GM18502 (cell line): ENCODE measurements at regions not wholly inside any gene's neighbourhood (a gene's known extent, or its start where the extent isn't known, plus 50 kb on each side); places are given as distances from the start of the nearest gene placed in this dataset.

Experiments used
- ATAC-seq: cut with Tn5 transposase; IDR thresholded peaks from one replicate; pipeline ENCODE4 v1.9.1; 2021; ENCODE audit warnings: mild to moderate bottlenecking; ENCODE audit not compliant: unreplicated experiment, poor library complexity

DNA sequence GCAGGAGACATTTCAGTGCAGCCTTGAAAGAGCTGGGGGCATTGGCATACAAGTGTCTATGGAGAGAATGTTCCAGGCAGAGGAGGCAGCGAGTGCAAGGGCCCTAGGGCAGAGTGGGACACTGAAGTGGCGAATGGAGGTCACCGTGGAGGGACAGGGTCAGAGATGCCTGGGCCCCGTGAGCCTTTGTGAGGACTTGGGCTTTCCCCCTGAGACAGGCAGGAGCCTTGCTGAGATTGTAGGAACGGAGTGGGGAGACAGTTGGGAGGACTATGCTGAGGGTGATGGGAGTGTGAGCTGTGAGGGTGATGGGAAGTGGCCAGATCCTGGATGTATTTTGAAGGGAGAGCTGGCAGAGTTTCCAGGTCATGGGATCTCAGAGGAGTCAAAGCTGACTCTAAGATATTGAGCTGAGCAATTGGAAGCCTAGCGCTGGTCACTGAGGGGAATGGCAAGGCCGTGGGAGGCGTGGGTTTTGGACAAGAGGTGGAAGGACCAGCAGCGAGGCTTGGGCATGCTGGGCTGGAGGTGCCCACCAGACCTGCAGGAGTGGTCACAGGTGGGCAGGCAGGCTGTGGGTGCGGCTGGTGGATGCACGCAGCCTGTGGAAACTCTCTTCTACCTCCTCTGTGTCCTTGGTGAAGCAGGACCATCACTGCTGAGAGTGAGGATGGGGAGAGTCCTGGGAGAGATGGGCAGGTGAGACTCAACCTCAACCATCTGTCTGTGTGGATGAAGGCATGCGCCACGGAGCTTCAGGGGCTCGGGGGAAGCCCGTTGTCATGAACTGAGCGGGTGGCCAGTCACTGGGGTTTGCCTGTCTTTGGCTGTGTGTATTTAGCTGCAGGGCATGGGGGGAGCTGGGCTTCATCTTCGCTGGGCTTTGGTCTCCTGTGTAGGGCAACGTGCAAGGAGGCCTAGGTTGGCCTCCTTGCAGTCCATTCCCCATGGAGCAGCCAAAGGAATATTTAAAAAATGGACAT, 241.2 kb upstream of the HS6ST1 start:
- no peak for ATAC-seq

DNA sequence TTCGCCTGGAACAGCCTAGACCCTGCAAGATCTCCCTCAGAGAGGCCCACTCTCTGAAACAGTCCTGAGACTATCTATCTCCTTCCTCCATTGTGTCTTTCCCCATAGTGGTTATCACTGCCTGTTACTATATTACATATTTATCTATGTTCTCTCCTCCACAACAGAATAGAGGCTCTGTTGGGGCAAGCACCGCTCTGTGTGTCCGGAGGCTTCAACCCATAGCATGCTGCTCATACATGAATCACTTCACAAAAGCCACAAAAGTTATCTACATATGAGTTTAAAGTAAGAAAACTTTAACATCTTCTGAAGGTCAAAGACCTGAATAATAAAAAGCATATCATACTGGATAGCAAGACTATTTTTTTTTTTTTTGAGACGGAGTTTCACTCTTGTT, 242.1 kb upstream of the HS6ST1 start:
- no peak for ATAC-seq

DNA sequence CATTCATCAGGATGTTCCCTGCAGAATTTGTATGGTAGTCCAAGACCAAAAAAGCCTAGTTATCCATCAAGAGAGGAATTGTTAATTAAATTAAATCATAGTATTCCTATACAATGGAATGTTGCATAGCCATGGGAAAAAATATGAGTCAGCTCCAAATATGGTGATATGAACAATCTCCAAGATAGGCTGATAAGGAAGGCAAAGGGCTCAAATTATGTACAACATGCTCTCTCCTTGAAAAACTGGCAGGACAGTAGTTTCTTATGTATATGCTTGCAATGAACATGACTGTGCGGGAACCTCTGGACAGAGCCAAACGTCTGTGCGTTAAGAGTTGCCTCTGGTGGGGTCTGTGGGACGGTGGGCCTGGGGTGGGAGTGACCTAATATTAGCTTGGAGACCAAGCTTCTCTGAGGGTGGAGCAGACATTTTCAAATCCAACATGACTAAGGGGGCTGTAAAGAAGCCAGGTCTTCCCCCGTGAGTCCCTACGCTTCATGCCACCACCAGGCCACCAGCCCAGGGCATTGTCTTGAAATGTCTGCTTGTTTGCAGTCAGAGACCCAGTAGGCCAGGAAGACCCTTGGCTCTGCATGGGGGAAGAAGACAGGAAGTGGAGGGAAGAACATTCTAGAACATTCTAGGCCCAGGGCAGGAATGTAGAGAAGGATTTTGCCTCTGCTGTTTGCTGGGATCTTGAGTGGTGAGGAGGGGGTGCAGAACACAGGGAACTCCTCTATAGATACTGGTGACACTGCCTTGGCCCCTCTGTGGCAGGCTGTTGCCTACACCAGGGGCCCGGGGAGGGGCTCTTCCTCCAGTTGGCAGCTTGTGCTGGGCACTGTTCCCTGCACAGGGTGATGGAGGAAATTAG, 244.0 kb upstream of the HS6ST1 start:
- no peak for ATAC-seq

DNA sequence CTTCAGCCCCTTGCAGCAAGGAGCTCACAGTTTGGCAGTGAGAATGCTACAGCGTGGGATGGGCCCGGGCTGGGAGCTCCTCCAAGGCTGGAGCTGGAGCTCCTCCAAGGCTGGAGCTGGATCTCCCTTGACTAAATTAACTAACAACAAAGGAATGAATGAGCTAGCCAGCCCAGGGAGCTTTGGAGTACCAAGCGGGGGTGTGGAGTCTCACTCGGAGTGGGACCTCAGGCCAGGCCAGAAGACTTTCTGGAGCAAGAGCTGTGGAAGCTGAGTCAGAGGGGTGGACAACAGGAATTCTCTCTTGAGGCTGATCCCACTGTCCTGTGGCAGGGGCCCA, 244.7 kb upstream of the HS6ST1 start:
- ATAC-seq: no peak

DNA sequence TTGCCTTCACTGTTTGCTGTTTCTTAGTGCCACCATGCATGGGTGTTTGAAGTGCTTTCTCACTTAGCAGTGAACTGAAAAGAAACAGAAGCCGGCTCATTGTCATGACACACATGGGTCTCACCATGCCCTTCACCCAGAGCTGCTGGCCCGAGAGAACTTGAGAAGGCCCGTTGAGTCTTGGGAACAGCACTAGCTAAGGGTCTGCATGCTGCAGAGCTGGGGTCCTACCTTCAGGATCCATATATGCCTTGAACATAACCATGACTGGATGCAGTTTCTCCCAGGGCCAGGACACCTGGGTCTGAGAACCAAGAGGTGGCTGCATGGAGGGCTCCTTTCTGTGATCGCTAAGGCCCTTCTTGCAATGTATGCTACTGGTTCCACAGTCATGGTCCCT, 245.5 kb upstream of the HS6ST1 start:
- ATAC-seq: no peak

DNA sequence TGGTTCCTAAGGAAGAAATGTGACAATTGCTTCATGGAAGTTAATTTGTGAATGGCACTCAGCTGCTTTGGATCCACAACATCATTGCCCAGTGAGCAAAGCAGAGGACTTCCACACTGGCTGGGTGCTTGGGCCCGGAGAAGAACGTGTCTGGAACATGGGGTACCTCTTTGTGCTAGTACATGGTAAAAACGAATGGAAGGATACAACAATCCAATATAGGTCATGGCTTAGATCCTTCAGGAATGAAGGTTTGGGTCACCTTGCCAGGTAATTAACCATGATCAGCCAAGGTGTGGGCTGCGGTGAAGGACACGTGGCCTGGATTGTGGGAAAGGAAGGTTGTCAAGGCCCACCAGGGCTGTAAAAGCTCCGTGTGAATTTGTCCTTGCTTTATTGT, 245.9 kb upstream of the HS6ST1 start:
- ATAC-seq: no peak

DNA sequence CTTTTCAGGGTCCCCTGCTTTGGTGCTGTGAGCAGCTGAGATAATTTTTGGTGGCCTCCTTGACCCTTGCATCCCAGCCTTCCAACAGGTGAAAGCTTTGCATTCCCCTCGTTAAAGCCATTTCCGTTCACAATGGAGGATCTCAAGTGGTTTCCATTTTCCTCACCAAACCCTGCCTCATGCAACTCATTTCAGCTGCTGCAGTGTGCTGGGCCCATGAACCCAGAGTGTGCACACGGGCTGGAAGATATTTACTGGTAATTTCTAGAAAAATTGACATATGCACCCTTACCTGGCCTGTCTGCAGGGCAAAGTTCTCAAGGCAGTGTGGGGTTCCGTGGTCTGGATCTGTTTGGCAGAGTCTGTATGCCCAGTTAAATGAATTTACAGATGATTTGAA, 246.8 kb upstream of the HS6ST1 start:
- no peak for ATAC-seq

DNA sequence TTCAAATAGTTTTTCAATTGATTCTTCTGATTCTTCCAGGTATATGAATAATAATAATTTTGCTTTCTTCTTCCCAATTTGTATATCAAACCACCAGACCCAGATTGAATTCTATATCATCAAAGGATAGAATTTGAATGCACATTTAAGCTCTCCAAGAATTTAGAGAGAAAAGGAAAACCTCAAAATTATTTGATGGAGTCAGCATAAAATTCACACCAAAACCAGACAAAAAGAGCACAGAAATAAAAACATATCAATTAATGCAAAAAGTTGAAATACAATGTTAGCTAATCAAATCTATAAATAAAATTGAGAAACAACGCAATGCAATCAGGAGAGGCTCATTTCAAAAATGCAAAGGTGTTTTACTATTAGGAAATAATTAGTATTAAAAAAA, 248.0 kb upstream of the HS6ST1 start:
- no peak for ATAC-seq

DNA sequence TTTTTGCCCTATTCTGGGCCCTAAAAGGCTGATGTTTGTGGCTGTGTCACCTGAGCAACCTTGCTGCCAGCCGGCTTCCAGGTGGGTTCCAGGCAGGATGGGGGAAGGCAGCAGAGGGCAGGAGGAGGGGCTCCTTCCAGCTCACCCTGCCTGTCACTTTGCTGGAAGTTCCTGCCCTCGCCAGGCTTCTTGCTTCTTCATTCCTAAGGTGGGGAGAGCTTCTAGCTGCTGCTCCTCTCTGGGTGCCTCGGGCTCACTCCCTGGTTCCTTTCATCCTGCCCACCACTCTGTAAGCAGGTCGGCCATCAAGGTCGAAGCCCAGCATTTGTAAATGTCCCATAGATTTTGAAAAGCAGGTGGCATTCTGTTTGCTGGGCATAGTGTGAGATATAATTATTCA, 249.4 kb upstream of the HS6ST1 start:
- ATAC-seq: no peak

DNA sequence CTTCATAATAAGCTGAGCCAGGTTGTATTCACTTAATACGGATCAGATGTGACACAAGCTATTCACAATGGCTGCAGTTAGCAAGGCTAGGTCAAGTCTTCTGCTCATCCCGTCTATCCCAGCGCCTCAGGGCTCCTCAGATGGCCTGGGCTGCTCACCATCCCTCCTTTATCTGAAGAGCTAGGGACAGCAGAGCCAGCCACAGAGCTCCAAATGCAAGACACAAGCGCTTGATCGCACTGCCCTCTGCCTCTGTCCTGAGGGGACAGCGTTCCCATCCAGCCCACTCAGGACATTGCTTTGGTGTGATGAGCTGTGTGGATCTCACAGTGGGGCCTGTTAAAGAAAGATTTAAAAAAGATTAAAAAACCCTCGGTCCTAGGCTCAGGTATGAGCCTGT, 254.4 kb upstream of the HS6ST1 start:
- no peak for ATAC-seq

DNA sequence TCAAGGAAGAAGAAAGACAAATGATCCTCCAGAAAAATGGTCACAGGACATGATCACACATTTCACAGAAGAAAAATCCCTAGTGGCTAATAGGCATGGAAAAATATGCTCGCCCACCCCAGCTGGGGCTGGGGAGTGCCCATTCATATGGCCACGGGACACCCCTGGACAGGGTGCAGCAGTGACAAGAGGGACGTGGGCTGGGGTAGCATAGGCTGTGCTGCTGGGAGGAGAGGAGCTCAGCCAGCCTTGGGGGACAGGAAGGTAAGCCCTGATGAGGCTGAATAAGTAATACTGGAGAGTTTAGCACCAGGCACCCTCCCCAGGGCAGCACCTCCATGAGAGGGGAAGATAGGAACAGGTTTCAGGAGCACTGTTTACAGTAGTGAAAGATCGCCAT, 254.9 kb upstream of the HS6ST1 start:
- ATAC-seq: no peak

DNA sequence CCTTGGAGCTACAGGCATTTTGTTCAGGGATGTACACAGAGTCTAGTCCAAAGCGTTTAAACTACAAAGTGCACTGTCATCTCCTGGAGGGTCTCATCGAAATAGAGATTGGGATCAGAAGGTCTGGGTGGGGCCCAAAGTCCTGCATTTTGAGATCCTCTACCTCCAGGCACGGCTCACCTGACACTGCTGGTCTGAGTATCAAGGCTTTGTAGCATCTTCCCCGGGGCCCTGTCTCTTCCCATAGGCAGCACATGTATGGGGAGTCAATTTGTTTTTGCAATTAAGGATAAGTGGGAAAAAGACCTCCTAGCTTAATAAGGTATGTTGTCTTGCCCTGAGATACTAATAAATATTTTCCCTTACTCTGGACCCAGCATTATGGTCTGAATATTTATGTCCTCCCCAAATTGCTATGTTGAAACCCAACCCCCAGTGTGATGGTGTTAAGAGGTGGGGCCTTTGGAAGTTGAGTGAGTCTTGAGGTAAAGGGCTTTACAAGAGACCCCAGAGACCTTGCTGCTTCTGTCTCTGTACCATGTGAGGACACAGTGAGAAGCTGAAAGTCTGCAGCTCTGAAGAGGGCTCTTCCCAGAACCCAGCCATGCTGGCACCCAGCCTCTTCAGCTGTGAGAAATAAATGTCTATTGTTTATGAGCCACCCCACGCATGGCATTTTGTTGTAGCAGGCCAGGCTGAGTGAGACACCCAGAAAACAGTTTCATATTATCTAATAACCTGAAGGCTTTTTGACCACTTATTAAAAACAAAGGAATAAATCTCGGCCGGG, 258.7 kb upstream of the HS6ST1 start:
- ATAC-seq: no peak

DNA sequence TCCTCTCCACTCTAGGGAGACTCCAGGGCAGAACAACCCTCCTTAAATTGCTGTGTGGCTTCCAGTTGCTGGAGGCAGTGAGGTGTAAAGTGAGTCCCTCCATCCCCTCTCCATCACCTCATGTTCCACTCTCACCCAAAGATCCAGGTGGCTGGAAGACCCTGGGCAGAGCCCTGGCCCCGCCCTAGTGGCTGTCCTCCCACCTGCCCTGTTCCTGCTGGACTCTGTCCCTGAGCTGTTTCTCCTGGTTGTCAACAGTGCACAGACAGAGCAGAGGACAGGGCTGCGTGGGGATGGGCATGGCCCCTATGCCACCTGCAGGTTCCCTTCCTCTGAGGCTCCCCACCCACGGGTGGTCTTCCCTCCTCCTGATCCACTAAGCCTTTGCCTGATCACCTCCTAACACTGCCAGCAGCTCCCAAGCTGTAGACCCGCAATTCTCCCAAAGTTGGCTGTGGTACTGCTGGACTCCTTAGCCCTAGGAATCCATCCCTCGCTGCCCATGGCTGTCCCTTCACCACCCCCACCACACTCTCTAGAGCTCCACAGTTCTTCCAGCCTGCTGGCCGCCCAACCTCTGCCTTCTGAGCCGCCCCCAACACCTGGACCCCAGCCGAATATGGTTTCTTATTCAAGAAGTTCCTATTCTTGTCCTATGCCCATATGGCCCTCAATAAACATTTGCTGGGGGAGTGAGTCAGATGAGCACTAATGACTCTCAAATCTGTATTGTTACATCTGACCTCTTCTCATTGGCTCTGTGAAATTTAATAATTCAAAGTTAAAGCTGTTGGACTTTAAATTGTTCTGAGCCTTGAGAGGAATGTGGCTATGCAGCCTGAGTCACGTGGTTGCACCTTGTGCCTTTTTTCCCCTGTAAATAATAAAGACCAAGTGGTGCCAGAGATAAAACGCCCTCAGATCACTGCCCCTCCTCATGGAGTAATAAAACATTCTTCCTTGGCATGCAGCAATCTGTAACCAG, 260.0 kb upstream of the HS6ST1 start:
- ATAC-seq: no peak

DNA sequence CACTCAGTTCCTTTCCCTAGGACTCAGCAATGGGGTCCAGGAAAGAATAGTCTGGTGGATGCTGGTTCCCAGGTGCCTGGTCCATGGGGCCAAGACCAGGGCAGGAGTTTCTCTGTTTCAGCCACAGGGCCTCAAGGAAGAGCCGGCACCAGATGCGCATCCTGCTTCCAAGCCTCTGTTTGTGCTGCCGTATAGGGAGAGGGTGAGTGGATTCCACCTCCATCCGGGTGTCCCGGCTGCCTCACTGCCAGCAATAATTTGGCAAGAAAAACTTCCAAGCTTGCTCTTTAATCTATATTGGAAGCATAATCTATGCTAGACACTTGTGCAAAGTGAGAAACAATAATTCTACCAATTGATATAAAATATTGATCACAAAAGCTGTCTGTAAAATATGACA, 261.2 kb upstream of the HS6ST1 start:
- no peak for ATAC-seq

DNA sequence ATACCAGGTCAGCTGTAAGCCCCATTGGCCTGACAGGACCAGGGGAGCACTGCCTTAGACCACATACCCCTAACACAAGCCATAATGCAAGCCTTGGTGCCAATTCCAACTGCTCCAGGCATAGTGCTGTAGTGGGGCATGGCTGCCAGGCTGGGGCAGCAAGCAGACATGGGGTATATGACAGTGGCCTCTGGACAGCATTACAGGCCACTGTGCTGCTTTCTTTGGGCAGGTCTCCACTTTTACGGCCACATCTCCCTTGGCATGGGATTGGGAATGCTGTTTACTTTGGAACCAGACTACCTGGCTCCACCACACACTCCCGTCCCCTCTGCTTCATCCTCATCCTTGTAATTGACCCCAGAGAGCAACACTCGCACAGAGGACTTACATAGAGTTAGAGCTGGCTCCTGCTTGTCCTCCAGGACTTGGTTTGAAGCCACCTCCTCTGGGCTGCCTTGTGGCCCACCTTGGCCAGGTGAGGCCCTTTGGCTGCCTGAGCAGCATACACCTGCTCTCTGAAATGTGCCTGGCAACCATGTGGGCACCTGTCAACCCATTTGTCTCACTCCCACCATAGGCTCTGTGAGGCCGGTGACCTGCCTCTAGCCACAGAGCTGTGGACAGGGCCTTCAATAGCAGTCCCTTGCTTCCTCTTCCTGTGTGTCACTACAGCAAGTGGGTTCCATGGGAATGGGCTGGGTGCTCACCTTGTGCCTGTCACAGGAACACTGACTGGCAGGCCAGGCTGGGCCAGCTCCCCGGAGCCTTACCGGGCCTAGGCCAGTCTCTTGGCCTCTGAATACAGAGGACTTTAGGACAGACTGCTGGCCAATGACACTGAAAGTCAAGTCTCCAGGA, 262.6 kb upstream of the HS6ST1 start:
- ATAC-seq: no peak

DNA sequence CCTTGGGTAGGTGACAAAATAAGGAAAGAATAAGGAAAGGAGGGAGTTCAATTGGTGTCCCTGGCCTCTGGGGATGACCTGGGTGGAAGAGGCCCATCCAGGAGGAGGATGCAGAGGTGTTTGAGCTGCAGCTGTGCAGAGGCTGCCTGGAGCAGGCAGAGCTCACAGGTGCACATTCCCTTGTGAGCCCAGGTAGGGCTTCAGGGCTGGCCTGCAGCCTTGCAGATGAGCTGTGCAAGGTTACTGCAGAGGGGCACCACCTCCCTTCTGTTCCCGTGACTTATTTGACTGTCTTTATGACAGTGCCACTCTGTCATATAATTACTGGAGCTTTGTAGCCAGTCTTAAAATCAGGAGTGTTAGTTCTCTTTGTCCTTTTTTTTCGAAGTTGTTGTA, 263.2 kb upstream of the HS6ST1 start:
- no peak for ATAC-seq

DNA sequence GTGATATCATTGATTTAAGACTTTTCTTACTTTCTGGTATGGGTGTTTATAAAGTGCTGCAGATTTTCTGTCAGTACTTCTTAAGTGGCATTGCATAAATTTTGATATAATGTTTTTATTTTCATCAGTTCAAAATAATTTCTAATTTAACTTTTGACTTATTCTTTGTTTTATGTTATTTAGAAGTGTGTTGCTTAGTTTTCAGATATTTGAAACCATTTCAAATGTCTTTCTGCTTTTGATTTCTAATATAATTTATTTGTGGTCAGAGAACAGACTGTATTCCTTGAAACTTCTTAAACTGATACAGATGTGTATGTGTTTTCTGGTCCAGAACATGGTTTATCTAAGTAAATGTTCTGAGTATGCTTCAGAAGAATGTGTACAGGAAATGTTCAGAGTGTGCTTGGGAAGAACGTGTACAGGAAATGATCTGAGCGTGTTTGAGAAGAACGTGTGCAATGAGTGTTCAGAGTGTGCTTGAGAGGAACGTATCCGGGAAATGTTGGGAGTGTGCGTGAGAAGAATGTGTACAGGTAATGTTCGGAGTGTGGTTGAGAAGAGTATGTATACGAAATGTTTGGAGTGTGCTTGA, 265.7 kb upstream of the HS6ST1 start:
- ATAC-seq: no peak

DNA sequence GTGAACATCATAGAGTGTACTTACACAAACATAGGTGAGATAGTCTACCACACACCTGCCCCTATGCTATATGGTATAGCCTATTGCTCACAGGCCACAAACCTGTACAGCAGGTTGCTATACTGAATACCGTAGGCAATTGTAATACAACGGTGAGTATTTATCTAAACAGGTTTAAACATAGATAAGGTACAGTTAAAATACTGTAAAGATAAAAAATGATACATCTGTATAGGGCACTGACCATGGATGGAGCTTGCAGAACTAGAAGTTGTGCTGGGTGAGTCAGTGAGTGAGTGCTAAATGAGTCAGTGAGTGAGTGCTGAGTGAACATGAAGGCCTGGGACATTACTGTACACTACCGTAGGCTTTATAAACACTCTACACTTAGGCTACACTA, 267.0 kb upstream of the HS6ST1 start:
- no peak for ATAC-seq
